ENCODE measurements at regions not wholly inside any gene's neighbourhood (a gene's known extent, or its start where the extent isn't known, plus 50 kb on each side); places are given as distances from the start of the nearest gene placed in this dataset.

DNA sequence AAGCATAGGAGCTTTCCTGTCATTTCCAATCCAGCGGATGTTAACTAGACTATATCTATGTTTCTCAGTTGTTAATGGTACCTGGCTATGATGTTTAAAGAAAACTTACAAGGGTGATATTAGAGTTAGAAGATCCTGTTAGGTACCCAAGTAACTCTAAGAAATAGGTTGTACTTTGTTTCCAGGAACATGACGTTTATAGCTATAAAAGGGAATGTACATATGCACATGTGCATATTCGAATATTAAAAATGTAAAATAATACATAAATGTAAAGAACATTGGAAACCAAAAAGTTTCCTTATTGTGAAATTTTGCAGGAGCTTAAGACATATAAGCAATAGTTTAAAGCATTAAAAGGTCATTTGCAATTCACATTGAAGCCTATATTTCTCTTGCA is 247.7 kb upstream of the EDIL3 start:
- H3K36me3 ChIP-seq: no peaks in the 10 kb centered on the region
- H3K27me3 ChIP-seq (ENCODE audit: low read depth): no peaks in the 10 kb centered on the region
- no peak overlapping the region for H3K4me3 ChIP-seq
- intact Hi-C loops (cut with DNase I): no loop called here
- H3K27ac ChIP-seq: no peak overlapping the region
- no peaks in the 10 kb centered on the region for H3K4me1 ChIP-seq
- TF ChIP-seq CTCF (IDR thresholded peaks at IDR 0.05): no peak
- ATAC-seq (no peak), DNase-seq (no peak)
- no peaks in the 10 kb centered on the region for H3K9me3 ChIP-seq

GRCh38 chr5:84628918-84629317 is 244.2 kb upstream of the EDIL3 start:
- DNase-seq: no peak
- no peak overlapping the region for H3K27ac ChIP-seq
- H3K36me3 ChIP-seq: no peaks in the 10 kb centered on the region
- H3K9me3 ChIP-seq: no peaks in the 10 kb centered on the region
- H3K27me3 ChIP-seq (ENCODE audit: low read depth): no peaks in the 10 kb centered on the region
- TF ChIP-seq CTCF (IDR thresholded peaks at IDR 0.05): no peak
- no peaks in the 10 kb centered on the region for H3K4me1 ChIP-seq
- H3K4me3 ChIP-seq: no peak overlapping the region
- no peak for ATAC-seq
- intact Hi-C loops (cut with DNase I): no loop called here

GRCh38 chr5:84623019-84623418 is 238.3 kb upstream of the EDIL3 start:
- no peak overlapping the region for H3K27ac ChIP-seq
- no peaks in the 10 kb centered on the region for H3K9me3 ChIP-seq
- ATAC-seq (no peak), DNase-seq (no peak)
- H3K4me1 ChIP-seq: no peaks in the 10 kb centered on the region
- no peaks in the 10 kb centered on the region for H3K27me3 ChIP-seq (ENCODE audit: low read depth)
- intact Hi-C loops (cut with DNase I): no loop called here
- H3K36me3 ChIP-seq: no peaks in the 10 kb centered on the region
- H3K4me3 ChIP-seq: no peak overlapping the region
- TF ChIP-seq CTCF (IDR thresholded peaks at IDR 0.05): no peak

DNA sequence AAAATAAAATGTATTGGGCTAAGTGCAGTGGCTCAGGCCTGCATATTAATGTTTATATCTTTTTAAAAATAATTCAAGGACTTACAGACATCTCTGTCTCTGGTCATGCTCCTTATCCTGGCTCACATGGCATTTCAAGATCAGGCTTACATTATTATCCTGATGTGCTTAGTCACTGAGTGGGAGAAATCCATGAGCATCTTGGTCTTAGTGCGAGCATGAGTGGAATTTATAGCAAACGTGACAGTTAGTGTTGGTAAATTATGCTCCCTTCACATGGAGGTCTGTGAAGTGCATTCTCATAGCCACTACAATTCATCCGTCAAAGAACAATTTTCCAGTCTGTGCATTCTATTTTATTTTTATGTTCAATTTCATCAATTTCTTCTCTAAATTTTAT is 237.8 kb upstream of the EDIL3 start:
- Histone ChIP-seq H3K27ac (no peak overlapping the region), H3K36me3 (no peaks in the 10 kb centered on the region), H3K4me3 (no peak overlapping the region), H3K27me3 (ENCODE audit: low read depth) (no peaks in the 10 kb centered on the region), H3K4me1 (no peaks in the 10 kb centered on the region), H3K9me3 (no peaks in the 10 kb centered on the region)
- no peak for TF ChIP-seq CTCF (IDR thresholded peaks at IDR 0.05)
- intact Hi-C loops (cut with DNase I): no loop called here
- no peak for DNase-seq
- no peak for ATAC-seq

GRCh38 chr5:84618262-84618661 is 233.6 kb upstream of the EDIL3 start:
- H3K4me3 ChIP-seq: no peak overlapping the region
- ATAC-seq: no peak
- H3K9me3 ChIP-seq: no peaks in the 10 kb centered on the region
- no peak for TF ChIP-seq CTCF (IDR thresholded peaks at IDR 0.05)
- intact Hi-C loops (cut with DNase I): no loop called here
- no peak overlapping the region for H3K27ac ChIP-seq
- no peak for DNase-seq
- no peaks in the 10 kb centered on the region for H3K27me3 ChIP-seq (ENCODE audit: low read depth)
- H3K4me1 ChIP-seq: no peaks in the 10 kb centered on the region
- no peaks in the 10 kb centered on the region for H3K36me3 ChIP-seq

- no peak for DNase-seq
- ATAC-seq: no peak
- no peak for TF ChIP-seq CTCF (IDR thresholded peaks at IDR 0.05)
- intact Hi-C loops (cut with DNase I): no loop called here
- no peaks in the 10 kb centered on the region for H3K9me3 ChIP-seq
- H3K27me3 ChIP-seq (ENCODE audit: low read depth): no peaks in the 10 kb centered on the region
- H3K4me3 ChIP-seq: no peak overlapping the region
- no peak overlapping the region for H3K27ac ChIP-seq
- H3K36me3 ChIP-seq: no peaks in the 10 kb centered on the region
- H3K4me1 ChIP-seq: no peaks in the 10 kb centered on the region
These were observed 230.2 kb upstream of the EDIL3 start for GRCh38 chr5:84614906-84615305.
